Uterus (tissue), 2 donors: ENCODE measurements at regions not wholly inside any gene's neighbourhood (a gene's known extent, or its start where the extent isn't known, plus 50 kb on each side); places are given as distances from the start of the nearest gene placed in this dataset.

ENCODE experiments used
- CTCF ChIP-seq, 4 experiments: fragments of 200-600 bp in 2 of 4; fragments of 450-650 bp in 2 of 4; sonication (generic) in 2 of 4; IDR thresholded peaks; one replicate each; pipeline ENCODE4 v1.5.1; 2016 to 2019; ENCODE audit warnings: antibody characterized with exemption in 4 of 4, mild to moderate bottlenecking in 2 of 4, moderate library complexity in 1 of 4
- POLR2A ChIP-seq, 2 donors: fragments of 450-650 bp; IDR thresholded peaks; one replicate each; pipeline ENCODE4 v1.6.1; 2016; ENCODE audit warnings: antibody characterized with exemption in 2 of 2, mild to moderate bottlenecking in 1 of 2, moderate library complexity in 1 of 2

- TF ChIP-seq CTCF (IDR thresholded peaks at IDR 0.05) (no peak), POLR2A (IDR thresholded peaks at IDR 0.05) (no peak)
These were observed 581.9 kb upstream of the PITX2 start for GRCh38 chr4:111204797-111205196.
